Hematopoietic multipotent progenitor cell treated with erythropoietin and hydrocortisone succinate and interleukin-3 and kit ligand, for 6 days (in vitro differentiated cells): ENCODE measurements at regions not wholly inside any gene's neighbourhood (a gene's known extent, or its start where the extent isn't known, plus 50 kb on each side); places are given as distances from the start of the nearest gene placed in this dataset.
"Not testable (repeated sequence)": the region's sequence is repeated elsewhere in the genome, so short reads cannot be mapped to it uniquely, and the experiment has no call there.

ENCODE experiments used
- DNase-seq: peaks from one replicate; pipeline ENCODE4 v3.0.0-alpha.2; 2015

- DNase-seq, result peak; percentile 62
These were observed 140.6 kb upstream of the TMEM168 start for GRCh38 chr7:112930787-112931186.

- no peak for DNase-seq
These were observed 139.2 kb upstream of the TMEM168 start for GRCh38 chr7:112929421-112929820.

- DNase-seq, result no peak
These were observed 135.8 kb upstream of the TMEM168 start for GRCh38 chr7:112926018-112926417.

GRCh38 chr7:112922546-112922945 is 132.4 kb upstream of the TMEM168 start:
- DNase-seq, result not testable (repeated sequence)

GRCh38 chr7:112916431-112916830 is 126.2 kb upstream of the TMEM168 start:
- DNase-seq, result not testable (repeated sequence)

GRCh38 chr7:112908086-112908485 is 117.9 kb upstream of the TMEM168 start:
- no peak for DNase-seq

GRCh38 chr7:112907658-112908057 is 117.5 kb upstream of the TMEM168 start:
- no peak for DNase-seq

GRCh38 chr7:112905950-112906349 is 115.8 kb upstream of the TMEM168 start:
- DNase-seq, result no peak

- no peak for DNase-seq
These were observed 115.2 kb upstream of the TMEM168 start for GRCh38 chr7:112905413-112905812.

- peak; percentile 87 for DNase-seq
These were observed 108.5 kb upstream of the TMEM168 start for GRCh38 chr7:112898432-112899290.

GRCh38 chr7:112897839-112898431 is 107.7 kb upstream of the TMEM168 start:
- no peak for DNase-seq

- no peak for DNase-seq
These were observed 105.9 kb upstream of the TMEM168 start for GRCh38 chr7:112896026-112896601.

GRCh38 chr7:112892263-112892662 is 102.1 kb upstream of the TMEM168 start:
- no peak for DNase-seq

GRCh38 chr7:112891698-112892097 is 101.5 kb upstream of the TMEM168 start:
- peak; percentile 32 for DNase-seq

- no peak for DNase-seq
These were observed 99.7 kb upstream of the TMEM168 start for GRCh38 chr7:112889834-112890438.

- no peak for DNase-seq
These were observed 99.1 kb upstream of the TMEM168 start for GRCh38 chr7:112889268-112889667.

- no peak for DNase-seq
These were observed 98.6 kb upstream of the TMEM168 start for GRCh38 chr7:112888781-112889180.

GRCh38 chr7:112887976-112888375 is 97.8 kb upstream of the TMEM168 start:
- DNase-seq, result no peak

- DNase-seq, result no peak
These were observed 97.1 kb upstream of the TMEM168 start for GRCh38 chr7:112887337-112887736.

- no peak for DNase-seq
These were observed 96.0 kb upstream of the TMEM168 start for GRCh38 chr7:112886208-112886607.

- no peak for DNase-seq
These were observed 92.8 kb upstream of the TMEM168 start for GRCh38 chr7:112882991-112883390.

- peak; percentile 33 for DNase-seq
These were observed 92.3 kb upstream of the TMEM168 start for GRCh38 chr7:112882511-112882910.

GRCh38 chr7:112882022-112882421 is 91.8 kb upstream of the TMEM168 start:
- DNase-seq, result peak; percentile 37
